Spleen (tissue), 11 donors: ENCODE measurements at regions not wholly inside any gene's neighbourhood (a gene's known extent, or its start where the extent isn't known, plus 50 kb on each side); places are given as distances from the start of the nearest gene placed in this dataset.

Source experiments
- DNase-seq: peaks from one replicate; pipeline ENCODE4 v3.0.0-alpha.2; 2020
- H3K27ac ChIP-seq, 8 donors: fragments of 200-600 bp; sonication (generic) in 7 of 8; 1 replicate in 4 of 8; 2 replicates in 4 of 8; pipeline versions ENCODE4 v1.5.0 to v1.8.0; 2016 to 2021; ENCODE audit warnings: inconsistent platforms in 4 of 8, mild to moderate bottlenecking in 4 of 8, moderate library complexity in 1 of 8
- H3K27me3 ChIP-seq, 7 donors: fragments of 200-600 bp; sonication (generic) in 6 of 7; replicated peaks in 1 of 7; 1 replicate in 4 of 7; 2 replicates in 3 of 7; pipeline versions ENCODE4 v1.5.0 to v1.8.0; 2016 to 2021; ENCODE audit warnings: inconsistent platforms in 3 of 7, mild to moderate bottlenecking in 1 of 7
- H3K36me3 ChIP-seq, 6 donors: fragments of 200-600 bp; sonication (generic) in 5 of 6; 1 replicate in 4 of 6; 2 replicates in 2 of 6; pipeline versions ENCODE4 v1.5.0 to v1.8.0; 2016 to 2021; ENCODE audit warnings: inconsistent platforms in 2 of 6
- H3K4me1 ChIP-seq, 6 donors: fragments of 200-600 bp; sonication (generic) in 5 of 6; 1 replicate in 3 of 6; 2 replicates in 3 of 6; pipeline versions ENCODE4 v1.5.0 to v1.8.0; 2016 to 2021; ENCODE audit warnings: inconsistent platforms in 3 of 6
- H3K4me3 ChIP-seq, 8 donors: fragments of 200-600 bp; sonication (generic) in 7 of 8; 1 replicate in 4 of 8; 2 replicates in 4 of 8; pipeline versions ENCODE4 v1.5.0 to v1.8.0; 2016 to 2021; ENCODE audit warnings: inconsistent platforms in 4 of 8, mild to moderate bottlenecking in 4 of 8, moderate library complexity in 2 of 8
- H3K9me3 ChIP-seq, 8 donors: fragments of 200-600 bp; sonication (generic) in 7 of 8; 1 replicate in 4 of 8; 2 replicates in 4 of 8; pipeline versions ENCODE4 v1.5.0 to v1.8.0; 2016 to 2021; ENCODE audit warnings: inconsistent platforms in 4 of 8
- POLR2A ChIP-seq, 3 donors: fragments of 450-650 bp; IDR thresholded peaks; one replicate each; pipeline ENCODE4 v1.5.1; 2017; ENCODE audit warnings: antibody characterized with exemption in 3 of 3, mild to moderate bottlenecking in 1 of 3
- POLR2AphosphoS5 ChIP-seq, 3 donors: sonication (generic); formaldehyde crosslinking; IDR thresholded peaks; one replicate each; pipeline ENCODE4 v1.5.1; 2017; ENCODE audit warnings: antibody characterized with exemption in 3 of 3
- WGBS, 5 donors: extraction: QIAGEN DNeasy Blood & Tissue Kit in 3 of 5; methylation state at CpG; one replicate each; pipeline versions ENCODE4 v1.1.5 to v1.1.7; 2013 to 2018; 5-methylcytosine and 5-hydroxymethylcytosine counted together
- intact Hi-C: fragments of 100-400 bp; cut with DNase I; formaldehyde crosslinking; loops from one replicate; pipeline ENCODE4 v1.15.0; 2023; ENCODE audit warnings: low total_unique reads
- TF ChIP-seq, protein P1 (sequence below), 11 experiments: fragments of 200-600 bp in 7 of 11; fragments of 450-650 bp in 4 of 11; sonication (generic) in 4 of 11; IDR thresholded peaks in 8 of 11; conservative IDR thresholded peaks in 3 of 11; 1 replicate in 7 of 11; 2 replicates in 4 of 11; pipeline versions ENCODE4 v1.4.0 to v1.8.0; 2016 to 2021; ENCODE audit warnings: antibody characterized with exemption in 11 of 11, inconsistent platforms in 4 of 11, mild to moderate bottlenecking in 1 of 11
- donor health status: healthy with polysubstance abuse.
- donor health status: DM: no; HTN: no; CAD: no; lungs with moderate emphysema.
- donor health status: DM: no; HTN: no; CAD: no.
- donor health status: Bipolar disorder and iron deficiency.
- donor health status: healthy.
- donor health status: DM: no; HTN: no; CAD: no.
- donor health status: DM: yes; HTN: yes; CAD: no.

DNA sequence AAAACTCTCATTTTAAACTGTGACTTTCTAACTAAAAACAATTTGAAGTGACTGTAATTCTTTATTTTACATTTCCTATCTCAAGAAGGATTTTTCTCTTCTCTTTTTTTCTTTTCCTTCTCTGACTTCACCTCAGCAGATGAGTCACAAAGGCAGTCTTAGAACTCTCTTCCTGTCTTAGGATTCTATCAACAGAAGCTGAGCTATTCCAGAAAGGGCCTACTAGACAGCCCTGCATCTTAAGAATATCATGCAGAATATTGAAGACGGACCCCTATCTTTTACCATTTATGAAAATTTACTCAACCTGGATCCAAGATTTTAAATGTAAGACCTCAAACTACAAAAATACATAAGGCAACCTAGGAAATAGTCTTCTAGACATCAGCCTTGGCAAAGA is 365.7 kb upstream of the SEMA3C start:
- TF ChIP-seq, protein P1, sequence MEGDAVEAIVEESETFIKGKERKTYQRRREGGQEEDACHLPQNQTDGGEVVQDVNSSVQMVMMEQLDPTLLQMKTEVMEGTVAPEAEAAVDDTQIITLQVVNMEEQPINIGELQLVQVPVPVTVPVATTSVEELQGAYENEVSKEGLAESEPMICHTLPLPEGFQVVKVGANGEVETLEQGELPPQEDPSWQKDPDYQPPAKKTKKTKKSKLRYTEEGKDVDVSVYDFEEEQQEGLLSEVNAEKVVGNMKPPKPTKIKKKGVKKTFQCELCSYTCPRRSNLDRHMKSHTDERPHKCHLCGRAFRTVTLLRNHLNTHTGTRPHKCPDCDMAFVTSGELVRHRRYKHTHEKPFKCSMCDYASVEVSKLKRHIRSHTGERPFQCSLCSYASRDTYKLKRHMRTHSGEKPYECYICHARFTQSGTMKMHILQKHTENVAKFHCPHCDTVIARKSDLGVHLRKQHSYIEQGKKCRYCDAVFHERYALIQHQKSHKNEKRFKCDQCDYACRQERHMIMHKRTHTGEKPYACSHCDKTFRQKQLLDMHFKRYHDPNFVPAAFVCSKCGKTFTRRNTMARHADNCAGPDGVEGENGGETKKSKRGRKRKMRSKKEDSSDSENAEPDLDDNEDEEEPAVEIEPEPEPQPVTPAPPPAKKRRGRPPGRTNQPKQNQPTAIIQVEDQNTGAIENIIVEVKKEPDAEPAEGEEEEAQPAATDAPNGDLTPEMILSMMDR (IDR thresholded peaks at IDR 0.05 in 8 of 11, conservative IDR thresholded peaks at IDR 0.05 in 3 of 11), result no peak
- TF ChIP-seq POLR2AphosphoS5 (IDR thresholded peaks at IDR 0.05) (no peak), POLR2A (IDR thresholded peaks at IDR 0.05) (no peak)
- H3K4me3 ChIP-seq, result no peak overlapping the region
- H3K4me1 ChIP-seq, result no peaks in the 10 kb centered on the region
- no peak overlapping the region for H3K27ac ChIP-seq
- no peaks in the 10 kb centered on the region for H3K27me3 ChIP-seq
- 92 to 95% (median 93%) methylated on average over 1 of the region's 1 CpG for WGBS, 5 donors
- H3K36me3 ChIP-seq, result no peaks in the 10 kb centered on the region
- DNase-seq, result no peak
- intact Hi-C loops, result no loop called here
- H3K9me3 ChIP-seq, result peaks cover 0 to 13% (median 6%) of the 10 kb centered on the region in 8 donors

DNA sequence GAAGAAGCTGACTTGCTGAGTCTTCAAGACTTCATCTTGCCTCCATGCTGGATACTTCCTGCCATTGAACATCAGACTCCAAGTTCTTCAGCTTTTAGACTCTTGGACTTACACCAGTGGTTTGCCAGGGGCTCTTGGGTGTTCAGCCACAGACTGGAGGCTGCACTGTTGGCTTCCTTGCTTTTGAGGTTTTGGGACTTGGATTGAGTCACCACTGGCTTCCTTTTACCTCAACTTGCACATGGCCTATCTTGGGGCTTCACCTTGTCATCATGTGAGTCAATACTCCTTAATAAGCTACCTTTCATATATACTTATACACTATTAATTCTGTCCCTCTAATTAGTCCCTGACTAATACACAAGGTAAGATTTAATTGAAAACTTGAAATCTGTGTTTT is 361.7 kb upstream of the SEMA3C start:
- H3K4me1 ChIP-seq, result no peaks in the 10 kb centered on the region
- TF ChIP-seq, protein P1 (IDR thresholded peaks at IDR 0.05 in 8 of 11, conservative IDR thresholded peaks at IDR 0.05 in 3 of 11), result no peak
- TF ChIP-seq POLR2A (IDR thresholded peaks at IDR 0.05) (no peak), POLR2AphosphoS5 (IDR thresholded peaks at IDR 0.05) (no peak)
- no peak overlapping the region for H3K27ac ChIP-seq
- no peaks in the 10 kb centered on the region for H3K36me3 ChIP-seq
- peaks cover 0 to 11% (median 1%) of the 10 kb centered on the region in 8 donors for H3K9me3 ChIP-seq
- no peak overlapping the region for H3K4me3 ChIP-seq
- intact Hi-C loops, result no loop called here
- peak; percentile 18 for DNase-seq
- H3K27me3 ChIP-seq, result no peaks in the 10 kb centered on the region

DNA sequence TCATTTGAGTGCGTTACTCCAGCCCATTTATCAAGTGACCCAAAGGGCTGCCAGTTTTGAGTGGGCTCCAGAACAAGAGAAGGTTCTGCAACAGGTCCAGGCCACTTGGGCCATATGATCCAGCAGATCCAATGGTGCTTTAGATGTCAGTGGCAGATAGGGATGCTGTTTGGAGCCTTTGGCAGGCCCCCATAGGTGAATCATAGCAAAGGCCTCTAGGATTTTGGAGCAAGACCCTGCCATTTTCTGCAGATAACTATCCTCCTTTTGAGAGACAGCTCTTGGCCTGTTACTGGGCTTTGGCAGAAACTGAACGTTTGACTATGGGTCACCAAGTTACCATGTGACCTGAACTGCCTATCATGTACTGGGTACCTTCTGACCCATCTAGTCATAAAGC is 358.8 kb upstream of the SEMA3C start:
- H3K27ac ChIP-seq, result no peak overlapping the region
- no peaks in the 10 kb centered on the region for H3K27me3 ChIP-seq
- 72 to 85% (median 75%) methylated on average over 2 of the region's 2 CpGs for WGBS, 5 donors
- H3K36me3 ChIP-seq, result no peaks in the 10 kb centered on the region
- no peak overlapping the region for H3K4me3 ChIP-seq
- no peaks in the 10 kb centered on the region for H3K4me1 ChIP-seq
- H3K9me3 ChIP-seq, result peaks cover 0 to 7% (median 0%) of the 10 kb centered on the region in 8 donors
- TF ChIP-seq POLR2AphosphoS5 (IDR thresholded peaks at IDR 0.05) (no peak), POLR2A (IDR thresholded peaks at IDR 0.05) (no peak)
- peak; percentile 29 for DNase-seq
- intact Hi-C loops, result no loop called here

DNA sequence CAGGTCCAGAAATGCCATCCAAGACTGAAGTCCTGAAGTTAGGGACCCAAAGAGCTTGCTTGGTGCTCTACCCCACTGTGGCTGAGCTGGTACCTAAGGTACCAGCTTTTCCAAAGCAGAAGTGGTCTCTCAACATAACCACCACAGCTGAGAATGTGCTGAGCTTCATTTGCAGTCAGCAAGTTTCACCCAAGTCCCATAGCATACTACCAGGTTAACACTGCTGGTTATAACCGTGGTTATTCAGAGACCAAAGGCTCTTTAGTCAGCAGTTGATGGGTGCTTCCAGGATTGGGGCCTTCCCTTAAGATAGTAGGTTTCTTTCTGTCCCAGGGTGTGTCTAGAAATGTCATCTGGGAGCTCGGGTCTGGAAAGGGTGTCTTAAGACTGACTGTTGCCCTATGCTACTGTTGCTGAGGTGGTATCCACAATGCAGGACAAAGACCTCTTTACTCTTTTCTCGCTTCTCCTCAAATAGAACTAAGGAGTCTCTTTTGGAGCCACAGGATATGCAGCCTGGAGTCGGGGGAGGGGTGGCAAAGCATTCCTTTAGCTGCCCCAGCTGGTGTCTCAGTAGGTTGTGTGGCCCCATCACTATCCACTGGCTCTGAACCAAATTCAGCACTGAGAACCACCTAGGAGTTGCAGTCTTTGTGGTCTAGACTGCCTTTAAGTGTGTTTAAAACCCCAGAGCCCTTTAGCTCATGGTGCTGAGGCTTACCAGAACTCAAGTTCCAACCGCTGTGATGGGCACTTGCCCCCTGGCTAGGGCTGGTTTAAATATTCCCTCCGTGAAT is 354.9 kb upstream of the SEMA3C start:
- H3K4me1 ChIP-seq, result no peaks in the 10 kb centered on the region
- intact Hi-C loops, result no loop called here
- no peak overlapping the region for H3K27ac ChIP-seq
- peaks cover 0 to 7% (median 0%) of the 10 kb centered on the region in 8 donors for H3K9me3 ChIP-seq
- WGBS, 5 donors, result 47 to 84% (median 64%) methylated on average over 5 to 6 of the region's 6 CpGs
- peak; percentile 17 for DNase-seq
- TF ChIP-seq POLR2A (IDR thresholded peaks at IDR 0.05), result no peak
- TF ChIP-seq, protein P1 (IDR thresholded peaks at IDR 0.05 in 8 of 11, conservative IDR thresholded peaks at IDR 0.05 in 3 of 11), result no peak
- TF ChIP-seq POLR2AphosphoS5 (IDR thresholded peaks at IDR 0.05), result no peak
- no peaks in the 10 kb centered on the region for H3K27me3 ChIP-seq
- no peak overlapping the region for H3K4me3 ChIP-seq
- H3K36me3 ChIP-seq, result no peaks in the 10 kb centered on the region
